Activated CD4-positive, alpha-beta memory T cell treated with anti-CD3 and anti-CD28 coated beads for 36 hours (primary cell): ENCODE measurements at regions not wholly inside any gene's neighbourhood (a gene's known extent, or its start where the extent isn't known, plus 50 kb on each side); places are given as distances from the start of the nearest gene placed in this dataset.
"Not testable (repeated sequence)": the region's sequence is repeated elsewhere in the genome, so short reads cannot be mapped to it uniquely, and the experiment has no call there.

Source experiments
- CTCF ChIA-PET: fragments of 350-600 bp; sonication (Branson Sonifier 250); formaldehyde crosslinking; loops from one replicate; lab custom pipeline; 2021; ENCODE audit warnings: antibody characterized with exemption, inconsistent platforms; lab: Charles Lee
- POLR2A ChIA-PET: fragments of 350-600 bp; sonication (Branson Sonifier 250); formaldehyde crosslinking; loops from one replicate; lab custom pipeline; 2021; ENCODE audit warnings: antibody characterized with exemption; lab: Charles Lee
- DNase-seq: peaks from one replicate; pipeline ENCODE4 v3.0.0-alpha.2; 2020
- H3K27ac Mint-ChIP-seq: one replicate; pipeline ENCODE4 v1.8.0; 2021; ENCODE audit warnings: mixed read lengths
- H3K27me3 Mint-ChIP-seq: one replicate; pipeline ENCODE4 v1.8.0; 2021; ENCODE audit warnings: mixed read lengths
- H3K36me3 Mint-ChIP-seq: one replicate; pipeline ENCODE4 v1.8.0; 2021; ENCODE audit warnings: mixed read lengths
- H3K4me1 Mint-ChIP-seq: one replicate; pipeline ENCODE4 v1.8.0; 2021; ENCODE audit warnings: low read depth, mixed read lengths
- H3K4me3 Mint-ChIP-seq: one replicate; pipeline ENCODE4 v1.8.0; 2021; ENCODE audit warnings: mild to moderate bottlenecking, mixed read lengths
- H3K9me3 Mint-ChIP-seq: one replicate; pipeline ENCODE4 v1.8.0; 2021; ENCODE audit warnings: mixed read lengths
- intact Hi-C: fragments of 100-400 bp; cut with micrococcal nuclease; formaldehyde crosslinking; loops from one replicate; pipeline ENCODE4 v1.15.1; 2023

GRCh38 chrX:122221810-122222209, 962.3 kb upstream of the GRIA3 start:
- intact Hi-C loops, H3K9me3 Mint-ChIP-seq, H3K27me3 Mint-ChIP-seq, POLR2A ChIA-PET, H3K27ac Mint-ChIP-seq, H3K4me1 Mint-ChIP-seq, H3K36me3 Mint-ChIP-seq, CTCF ChIA-PET, DNase-seq, H3K4me3 Mint-ChIP-seq: not testable (repeated sequence)

DNA sequence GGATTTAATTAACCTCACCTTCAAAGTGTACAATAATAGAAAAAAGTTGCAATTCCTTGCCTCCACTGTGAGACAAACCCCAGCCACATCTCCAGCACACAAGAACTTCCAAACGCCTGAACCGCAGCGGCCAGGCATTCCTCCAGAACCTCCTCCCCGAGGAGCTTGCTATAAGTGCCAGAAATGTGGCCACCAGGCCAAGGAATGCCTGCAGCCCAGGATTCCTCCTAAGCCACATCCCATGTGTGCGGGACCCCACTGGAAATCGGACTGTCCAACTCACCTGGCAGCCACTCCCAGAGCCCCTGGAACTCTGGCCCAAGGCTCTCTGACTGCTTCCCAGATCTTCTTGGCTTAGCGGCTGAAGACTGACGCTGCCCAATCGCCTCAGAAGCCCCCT, 959.9 kb upstream of the GRIA3 start:
- H3K4me3 Mint-ChIP-seq, intact Hi-C loops, POLR2A ChIA-PET, H3K4me1 Mint-ChIP-seq, H3K9me3 Mint-ChIP-seq, H3K36me3 Mint-ChIP-seq, DNase-seq, CTCF ChIA-PET, H3K27me3 Mint-ChIP-seq, H3K27ac Mint-ChIP-seq: not testable (repeated sequence)

- H3K36me3 Mint-ChIP-seq, result no peaks in the 10 kb centered on the region
- H3K27ac Mint-ChIP-seq, result no peak overlapping the region
- H3K4me1 Mint-ChIP-seq, result no peaks in the 10 kb centered on the region
- intact Hi-C loops, result no loop called here
- no peaks in the 10 kb centered on the region for H3K9me3 Mint-ChIP-seq
- DNase-seq, result no peak
- H3K4me3 Mint-ChIP-seq, result no peak overlapping the region
- ChIA-PET CTCF (interaction anchor here (0.6 kb wide), 1 partner anchor 33 kb away, joined by 3 read pairs; no protein-coding TSS in a partner anchor), POLR2A (no interaction called here)
- no peaks in the 10 kb centered on the region for H3K27me3 Mint-ChIP-seq
Measured at GRCh38 chrX:122238801-122239200, 945.3 kb upstream of the GRIA3 start.

DNA sequence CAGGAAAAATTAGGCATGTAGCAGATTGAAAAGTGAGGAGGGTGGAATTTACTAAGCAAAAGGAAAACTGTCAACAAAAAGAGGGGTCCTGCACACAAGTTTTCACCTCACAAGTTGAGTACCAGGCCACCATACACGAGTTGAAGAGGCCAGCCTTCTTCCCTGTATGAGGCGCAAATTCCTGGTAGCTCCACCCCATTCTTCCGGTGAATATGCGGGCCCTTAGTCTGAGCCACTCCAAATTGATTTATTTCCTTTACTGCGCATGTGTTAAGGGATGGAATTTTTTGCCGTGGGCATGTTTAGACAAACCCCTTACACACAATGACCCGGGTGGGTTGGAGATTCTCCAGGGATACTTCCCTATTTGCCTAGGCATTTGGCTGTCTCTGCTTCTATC, 942.1 kb upstream of the GRIA3 start:
- Mint-ChIP-seq H3K9me3 (no peaks in the 10 kb centered on the region), H3K4me1 (no peaks in the 10 kb centered on the region), H3K27me3 (no peaks in the 10 kb centered on the region), H3K4me3 (no peak overlapping the region), H3K27ac (no peak overlapping the region), H3K36me3 (no peaks in the 10 kb centered on the region)
- POLR2A ChIA-PET, result no interaction called here
- intact Hi-C loops, result no loop called here
- DNase-seq, result no peak
- CTCF ChIA-PET, result no interaction called here

DNA sequence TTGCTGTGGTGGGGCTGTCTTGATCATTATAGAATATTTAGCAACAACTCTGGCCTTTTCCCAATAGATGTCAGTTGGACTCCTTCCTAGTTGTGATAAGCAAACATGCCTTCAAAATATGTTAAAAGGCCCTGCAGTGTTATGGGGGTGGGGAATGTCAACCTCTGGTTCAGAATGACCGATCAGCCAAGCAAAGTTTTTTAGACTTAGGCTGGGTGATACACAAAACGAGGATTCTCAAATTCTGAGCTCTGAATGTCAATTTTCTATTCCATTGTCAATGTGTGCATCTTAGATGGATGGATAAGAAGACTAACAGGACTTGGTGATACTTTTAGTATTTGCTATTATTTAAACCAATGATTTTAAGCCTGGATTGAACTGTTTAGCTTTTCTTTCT, 940.0 kb upstream of the GRIA3 start:
- no peaks in the 10 kb centered on the region for H3K27me3 Mint-ChIP-seq
- H3K4me3 Mint-ChIP-seq, result no peak overlapping the region
- H3K27ac Mint-ChIP-seq, result no peak overlapping the region
- DNase-seq, result no peak
- intact Hi-C loops, result no loop called here
- no peaks in the 10 kb centered on the region for H3K4me1 Mint-ChIP-seq
- ChIA-PET CTCF (no interaction called here), POLR2A (no interaction called here)
- no peaks in the 10 kb centered on the region for H3K9me3 Mint-ChIP-seq
- H3K36me3 Mint-ChIP-seq, result no peaks in the 10 kb centered on the region

GRCh38 chrX:122245175-122245574, 938.9 kb upstream of the GRIA3 start:
- no peaks in the 10 kb centered on the region for H3K4me1 Mint-ChIP-seq
- POLR2A ChIA-PET, result no interaction called here
- no peak overlapping the region for H3K27ac Mint-ChIP-seq
- no peaks in the 10 kb centered on the region for H3K27me3 Mint-ChIP-seq
- CTCF ChIA-PET, result no interaction called here
- H3K9me3 Mint-ChIP-seq, result no peaks in the 10 kb centered on the region
- DNase-seq, result no peak
- no peak overlapping the region for H3K4me3 Mint-ChIP-seq
- H3K36me3 Mint-ChIP-seq, result no peaks in the 10 kb centered on the region
- intact Hi-C loops, result no loop called here

- H3K36me3 Mint-ChIP-seq, result no peaks in the 10 kb centered on the region
- POLR2A ChIA-PET, result no interaction called here
Measured at GRCh38 chrX:122245943-122246342, 938.1 kb upstream of the GRIA3 start.

DNA sequence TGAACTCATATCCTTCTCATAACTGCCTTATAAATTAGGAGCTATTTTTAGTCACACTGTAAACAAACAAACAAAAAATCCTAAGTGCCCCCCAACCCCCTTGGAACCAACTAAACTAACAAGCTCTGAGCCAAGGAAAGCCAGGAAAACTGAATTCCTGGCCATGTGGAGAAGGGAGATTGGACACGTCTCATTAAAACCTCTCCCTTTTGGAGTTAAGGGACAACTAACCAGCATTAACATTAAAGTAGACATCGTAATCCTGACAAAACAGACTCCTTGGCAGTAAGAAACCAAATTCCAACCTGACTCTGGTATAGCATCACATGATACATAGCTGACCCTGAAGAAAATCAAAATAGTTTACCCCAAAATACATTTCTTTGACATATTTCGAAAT, 937.1 kb upstream of the GRIA3 start:
- Mint-ChIP-seq H3K36me3 (no peaks in the 10 kb centered on the region), H3K4me3 (no peak overlapping the region), H3K27ac (no peak overlapping the region), H3K27me3 (no peaks in the 10 kb centered on the region), H3K4me1 (no peaks in the 10 kb centered on the region), H3K9me3 (no peaks in the 10 kb centered on the region)
- ChIA-PET POLR2A (no interaction called here), CTCF (no interaction called here)
- intact Hi-C loops, result no loop called here
- no peak for DNase-seq

More at GRCh38 chrX:122245943-122246342, 938.1 kb upstream of the GRIA3 start:
- no peak for DNase-seq
- CTCF ChIA-PET, result no interaction called here
- intact Hi-C loops, result no loop called here
- Mint-ChIP-seq H3K4me1 (no peaks in the 10 kb centered on the region), H3K4me3 (no peak overlapping the region), H3K27ac (no peak overlapping the region), H3K9me3 (no peaks in the 10 kb centered on the region), H3K27me3 (no peaks in the 10 kb centered on the region)

DNA sequence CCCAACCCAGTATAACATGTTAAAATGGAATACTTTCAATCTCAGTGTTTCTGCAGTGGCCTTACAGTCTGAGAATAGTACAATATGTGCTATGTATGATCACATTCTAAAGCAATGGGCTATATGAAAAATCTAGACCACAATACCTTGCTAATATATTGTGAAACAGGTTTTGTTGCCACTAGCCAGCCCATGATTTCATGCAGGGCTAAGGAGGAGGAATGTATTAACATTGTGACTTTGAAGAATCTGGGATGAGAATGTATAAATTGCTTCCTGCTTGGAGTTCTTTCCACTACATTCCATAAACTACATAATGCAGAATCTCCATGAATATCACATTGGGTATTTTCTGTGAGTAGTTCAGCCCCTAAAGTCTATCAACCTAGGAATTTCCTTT, 935.4 kb upstream of the GRIA3 start:
- no peak overlapping the region for H3K27ac Mint-ChIP-seq
- H3K4me3 Mint-ChIP-seq, result no peak overlapping the region
- no peaks in the 10 kb centered on the region for H3K9me3 Mint-ChIP-seq
- H3K36me3 Mint-ChIP-seq, result no peaks in the 10 kb centered on the region
- intact Hi-C loops, result no loop called here
- ChIA-PET POLR2A (no interaction called here), CTCF (no interaction called here)
- no peaks in the 10 kb centered on the region for H3K4me1 Mint-ChIP-seq
- no peak for DNase-seq
- H3K27me3 Mint-ChIP-seq, result no peaks in the 10 kb centered on the region

DNA sequence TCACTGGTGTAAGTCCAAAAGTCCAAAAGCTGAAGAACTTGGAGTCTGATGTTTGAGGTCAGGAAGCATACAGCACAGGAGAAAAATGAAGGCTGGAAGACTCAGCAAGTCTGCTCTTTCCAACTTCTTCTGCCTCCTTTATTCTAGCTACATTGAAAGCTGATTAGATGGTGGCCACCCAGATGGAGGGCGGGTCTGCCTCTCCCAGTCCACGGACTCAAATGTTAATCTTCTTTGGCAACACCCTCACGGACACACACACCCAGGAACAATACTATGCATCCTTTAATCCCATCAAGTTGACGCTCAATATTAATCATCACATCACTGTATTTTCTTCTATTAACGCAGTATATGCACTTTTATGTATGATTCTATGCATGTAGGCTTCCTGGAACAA, 931.6 kb upstream of the GRIA3 start:
- ChIA-PET CTCF (no interaction called here), POLR2A (no interaction called here)
- H3K9me3 Mint-ChIP-seq, result no peaks in the 10 kb centered on the region

DNA sequence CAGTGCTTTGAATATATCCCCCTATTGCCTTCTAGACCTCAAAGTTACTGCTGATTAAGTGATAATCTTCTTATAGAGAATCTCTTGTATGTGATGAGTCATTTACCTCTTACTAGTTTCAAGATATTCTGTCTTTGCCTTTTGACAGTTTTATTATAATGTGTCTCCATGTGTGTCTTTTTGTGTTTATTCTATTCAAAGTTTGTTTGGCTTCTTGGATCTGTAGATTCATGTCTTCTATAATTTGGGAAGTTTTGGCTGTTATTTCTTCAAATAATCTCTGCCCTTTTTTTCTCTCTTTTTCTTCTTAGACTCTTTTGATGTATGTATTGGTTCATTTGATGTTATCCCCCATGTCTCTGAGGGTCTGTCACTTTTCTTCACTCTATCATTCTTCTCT, 915.7 kb upstream of the GRIA3 start:
- no peak for DNase-seq
- ChIA-PET POLR2A (no interaction called here), CTCF (no interaction called here)
- H3K9me3 Mint-ChIP-seq, result peaks cover 4% of the 10 kb centered on the region
- H3K27me3 Mint-ChIP-seq, result no peaks in the 10 kb centered on the region
- no peaks in the 10 kb centered on the region for H3K4me1 Mint-ChIP-seq
- H3K4me3 Mint-ChIP-seq, result no peak overlapping the region
- no peaks in the 10 kb centered on the region for H3K36me3 Mint-ChIP-seq
- intact Hi-C loops, result no loop called here
- H3K27ac Mint-ChIP-seq, result no peak overlapping the region

More for the DNA sequence above, 931.6 kb upstream of the GRIA3 start:
- Mint-ChIP-seq H3K4me3 (no peak overlapping the region), H3K4me1 (no peaks in the 10 kb centered on the region), H3K27me3 (no peaks in the 10 kb centered on the region), H3K27ac (no peak overlapping the region), H3K36me3 (no peaks in the 10 kb centered on the region)
- no peak for DNase-seq
- intact Hi-C loops, result no loop called here

GRCh38 chrX:122269243-122269781, 914.8 kb upstream of the GRIA3 start:
- Mint-ChIP-seq H3K4me1 (no peaks in the 10 kb centered on the region), H3K27ac (no peak overlapping the region), H3K4me3 (no peak overlapping the region), H3K27me3 (no peaks in the 10 kb centered on the region), H3K36me3 (no peaks in the 10 kb centered on the region), H3K9me3 (peaks cover 4% of the 10 kb centered on the region)
- no peak for DNase-seq
- ChIA-PET POLR2A (no interaction called here), CTCF (no interaction called here)
- intact Hi-C loops, result no loop called here

GRCh38 chrX:122270809-122271494, 913.1 kb upstream of the GRIA3 start:
- ChIA-PET CTCF (interaction anchor here (0.6 kb wide), 1 partner anchor 364 kb away, joined by 3 read pairs; no protein-coding TSS in a partner anchor), POLR2A (no interaction called here)
- DNase-seq, result no peak
- no peak overlapping the region for H3K4me3 Mint-ChIP-seq
- H3K27me3 Mint-ChIP-seq, result no peaks in the 10 kb centered on the region
- peaks cover 4% of the 10 kb centered on the region for H3K9me3 Mint-ChIP-seq
- no peaks in the 10 kb centered on the region for H3K36me3 Mint-ChIP-seq
- intact Hi-C loops, result no loop called here
- no peaks in the 10 kb centered on the region for H3K4me1 Mint-ChIP-seq
- no peak overlapping the region for H3K27ac Mint-ChIP-seq
